HFFc6 (cell line): ENCODE measurements at regions not wholly inside any gene's neighbourhood (a gene's known extent, or its start where the extent isn't known, plus 50 kb on each side); places are given as distances from the start of the nearest gene placed in this dataset.
"Not testable (repeated sequence)": the region's sequence is repeated elsewhere in the genome, so short reads cannot be mapped to it uniquely, and the experiment has no call there.

Source experiments
- DNase-seq: peaks from one replicate; pipeline ENCODE4 v3.0.0-alpha.2; 2018
- H3K27ac Mint-ChIP-seq: 2 replicates; pipeline ENCODE4 v1.8.0; 2020; ENCODE audit warnings: mild to moderate bottlenecking, mixed read lengths
- H3K27me3 Mint-ChIP-seq: 2 replicates; pipeline ENCODE4 v1.8.0; 2021; ENCODE audit warnings: mild to moderate bottlenecking, moderate library complexity, mixed read lengths; ENCODE audit not compliant: insufficient read depth
- H3K36me3 Mint-ChIP-seq: 2 replicates; pipeline ENCODE4 v1.8.0; 2021; ENCODE audit warnings: low read depth, mixed read lengths
- H3K4me1 Mint-ChIP-seq: 2 replicates; pipeline ENCODE4 v1.8.0; 2020; ENCODE audit warnings: low read depth, mixed read lengths
- H3K4me3 Mint-ChIP-seq: 2 replicates; pipeline ENCODE4 v1.8.0; 2020; ENCODE audit warnings: mild to moderate bottlenecking, moderate library complexity, mixed read lengths
- H3K9me3 Mint-ChIP-seq: 2 replicates; pipeline ENCODE4 v1.8.0; 2020; ENCODE audit warnings: mild to moderate bottlenecking, mixed read lengths
- TF ChIP-seq, protein P1 (sequence below): fragments of 200-600 bp; sonication (generic); IDR thresholded peaks from 2 replicates; pipeline ENCODE4 v1.5.0; 2021; ENCODE audit warnings: antibody characterized with exemption, mild to moderate bottlenecking

DNA sequence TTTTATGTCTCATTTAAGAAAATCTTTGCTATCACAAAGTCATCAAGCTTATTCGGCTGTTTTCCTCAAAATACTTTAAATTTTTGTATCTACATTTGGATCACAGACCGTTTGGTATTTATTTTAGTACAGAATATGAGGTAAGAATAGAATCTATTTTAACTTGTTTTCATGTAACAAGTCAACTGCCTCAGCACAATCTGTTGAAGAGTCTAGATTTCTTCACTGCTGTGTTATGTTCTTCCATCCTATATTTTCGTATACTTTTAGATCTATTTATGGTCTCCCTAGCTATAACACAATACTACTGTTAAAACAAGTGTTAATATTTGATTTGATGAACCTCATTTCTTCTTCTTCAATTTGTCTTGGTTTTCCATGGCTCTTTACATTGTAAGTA is 61.6 kb upstream of the SGCG start:
- Mint-ChIP-seq H3K36me3 (no peaks in the 10 kb centered on the region), H3K9me3 (no peaks in the 10 kb centered on the region), H3K27ac (no peak overlapping the region), H3K27me3 (no peaks in the 10 kb centered on the region; the same call in 1 of the 2 replicates), H3K4me1 (no peaks in the 10 kb centered on the region), H3K4me3 (no peak overlapping the region)
- DNase-seq = no peak
- TF ChIP-seq, protein P1, sequence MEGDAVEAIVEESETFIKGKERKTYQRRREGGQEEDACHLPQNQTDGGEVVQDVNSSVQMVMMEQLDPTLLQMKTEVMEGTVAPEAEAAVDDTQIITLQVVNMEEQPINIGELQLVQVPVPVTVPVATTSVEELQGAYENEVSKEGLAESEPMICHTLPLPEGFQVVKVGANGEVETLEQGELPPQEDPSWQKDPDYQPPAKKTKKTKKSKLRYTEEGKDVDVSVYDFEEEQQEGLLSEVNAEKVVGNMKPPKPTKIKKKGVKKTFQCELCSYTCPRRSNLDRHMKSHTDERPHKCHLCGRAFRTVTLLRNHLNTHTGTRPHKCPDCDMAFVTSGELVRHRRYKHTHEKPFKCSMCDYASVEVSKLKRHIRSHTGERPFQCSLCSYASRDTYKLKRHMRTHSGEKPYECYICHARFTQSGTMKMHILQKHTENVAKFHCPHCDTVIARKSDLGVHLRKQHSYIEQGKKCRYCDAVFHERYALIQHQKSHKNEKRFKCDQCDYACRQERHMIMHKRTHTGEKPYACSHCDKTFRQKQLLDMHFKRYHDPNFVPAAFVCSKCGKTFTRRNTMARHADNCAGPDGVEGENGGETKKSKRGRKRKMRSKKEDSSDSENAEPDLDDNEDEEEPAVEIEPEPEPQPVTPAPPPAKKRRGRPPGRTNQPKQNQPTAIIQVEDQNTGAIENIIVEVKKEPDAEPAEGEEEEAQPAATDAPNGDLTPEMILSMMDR = no peak

DNA sequence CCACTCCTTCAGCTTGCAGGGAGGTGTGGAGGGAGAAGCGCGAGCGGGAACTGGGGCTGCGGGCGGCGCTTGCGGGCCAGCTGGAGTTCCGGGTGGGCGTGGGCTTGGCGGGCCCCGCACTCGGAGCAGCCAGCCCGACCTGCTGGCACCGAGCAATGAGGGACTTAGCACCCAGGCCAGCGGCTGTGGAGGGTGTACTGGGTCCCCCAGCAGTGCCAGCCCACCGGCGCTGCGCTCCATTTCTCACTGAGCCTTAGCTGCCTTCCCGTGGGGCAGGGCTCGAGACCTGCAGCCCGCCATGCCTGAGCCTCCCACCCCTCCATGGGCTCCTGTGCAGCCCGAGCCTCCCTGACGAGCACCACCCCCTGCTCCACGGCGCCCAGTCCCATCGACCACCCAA is 53.2 kb upstream of the SGCG start:
- H3K9me3 Mint-ChIP-seq, H3K4me1 Mint-ChIP-seq, H3K36me3 Mint-ChIP-seq, H3K27me3 Mint-ChIP-seq, H3K27ac Mint-ChIP-seq, DNase-seq, H3K4me3 Mint-ChIP-seq: not testable (repeated sequence)

DNA sequence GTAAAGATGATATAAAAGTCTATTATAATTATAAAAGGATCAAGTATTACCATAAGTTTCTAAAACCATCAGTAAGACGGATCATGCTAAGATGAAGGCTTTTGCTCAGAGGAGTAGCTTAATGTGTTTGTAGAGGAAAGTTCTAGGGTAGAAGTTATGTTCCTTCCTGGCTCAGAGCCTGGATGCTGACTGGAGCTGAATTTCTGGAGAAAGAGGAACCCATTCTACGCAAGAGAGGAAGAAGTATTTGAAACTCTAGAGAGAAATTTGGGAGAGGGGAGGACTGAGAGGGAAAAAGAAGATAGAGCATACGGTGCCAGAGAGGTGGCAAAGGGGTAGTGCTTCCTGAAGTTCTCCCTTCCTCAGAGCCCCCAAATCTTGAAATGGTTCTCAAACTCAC is 51.4 kb upstream of the SGCG start:
- Mint-ChIP-seq H3K4me3 (no peak overlapping the region), H3K9me3 (no peaks in the 10 kb centered on the region), H3K27ac (no peak overlapping the region), H3K4me1 (no peaks in the 10 kb centered on the region), H3K36me3 (no peaks in the 10 kb centered on the region), H3K27me3 (peaks cover 4% of the 10 kb centered on the region; the same call in 1 of the 2 replicates)
- TF ChIP-seq, protein P1 = no peak
- DNase-seq = no peak
